Naive thymus-derived CD4-positive, alpha-beta T cell (primary cell): ENCODE measurements at regions not wholly inside any gene's neighbourhood (a gene's known extent, or its start where the extent isn't known, plus 50 kb on each side); places are given as distances from the start of the nearest gene placed in this dataset.

Experiments used
- ATAC-seq: fragments of 150-1000 bp; cut with Tn5 transposase; 2 replicates; pipeline ENCODE4 v1.10.0; 2021; ENCODE audit warnings: mild to moderate bottlenecking, moderate library complexity
- CTCF ChIA-PET: fragments of 350-600 bp; sonication (Branson Sonifier 250); formaldehyde crosslinking; loops from one replicate; lab custom pipeline; 2021; ENCODE audit warnings: antibody characterized with exemption; lab: Charles Lee
- POLR2A ChIA-PET: fragments of 350-600 bp; sonication (Branson Sonifier 250); formaldehyde crosslinking; loops from one replicate; lab custom pipeline; 2021; ENCODE audit warnings: antibody characterized with exemption, inconsistent platforms; lab: Charles Lee
- DNase-seq, 9 donors: peaks; one replicate each; pipeline versions ENCODE4 v3.0.0 to v3.0.0-alpha.2; 2020 to 2022; ENCODE audit warnings: mixed read lengths in 1 of 9
- H3K27ac ChIP-seq: one replicate; pipeline ENCODE4 v1.7.0; 2013; ENCODE audit warnings: mild to moderate bottlenecking, low read depth, low read length, moderate library complexity
- H3K27me3 ChIP-seq, 2 donors: one replicate each; pipeline ENCODE4 v1.7.0; 2013; ENCODE audit warnings: low read length in 2 of 2, mild to moderate bottlenecking in 2 of 2, moderate library complexity in 2 of 2; ENCODE audit not compliant: control insufficient read depth in 2 of 2, insufficient read depth in 2 of 2
- H3K36me3 ChIP-seq, 3 experiments: 1 replicate in 2 of 3; 2 replicates in 1 of 3; pipeline ENCODE4 v1.7.0; 2013; ENCODE audit warnings: low read length in 3 of 3, mild to moderate bottlenecking in 3 of 3, moderate library complexity in 1 of 3; ENCODE audit not compliant: insufficient read depth in 3 of 3, control insufficient read depth in 2 of 3
- H3K4me1 ChIP-seq, 2 donors: one replicate each; pipeline ENCODE4 v1.7.0; 2013; ENCODE audit warnings: low read length in 2 of 2, mild to moderate bottlenecking in 2 of 2, moderate library complexity in 1 of 2; ENCODE audit not compliant: control insufficient read depth in 2 of 2, insufficient read depth in 2 of 2
- H3K4me3 ChIP-seq: 2 replicates; pipeline ENCODE4 v1.7.0; 2013; ENCODE audit warnings: mild to moderate bottlenecking, low read length
- H3K9me3 ChIP-seq, 3 experiments: 1 replicate in 2 of 3; 2 replicates in 1 of 3; pipeline ENCODE4 v1.7.0; 2013; ENCODE audit warnings: low read length in 3 of 3; ENCODE audit not compliant: control insufficient read depth in 2 of 3
- H3K27ac Mint-ChIP-seq, 9 donors: one replicate each; pipeline ENCODE4 v1.8.0; 2020 to 2022; ENCODE audit warnings: mixed read lengths in 9 of 9, mild to moderate bottlenecking in 8 of 9, moderate library complexity in 5 of 9, inconsistent platforms in 2 of 9
- H3K27me3 Mint-ChIP-seq, 5 donors: one replicate each; pipeline ENCODE4 v1.8.0; 2021 to 2022; ENCODE audit warnings: mixed read lengths in 5 of 5, mild to moderate bottlenecking in 1 of 5
- H3K36me3 Mint-ChIP-seq, 5 donors: one replicate each; pipeline ENCODE4 v1.8.0; 2020 to 2022; ENCODE audit warnings: mixed read lengths in 5 of 5, mild to moderate bottlenecking in 3 of 5, inconsistent platforms in 1 of 5
- H3K4me1 Mint-ChIP-seq, 7 donors: one replicate each; pipeline ENCODE4 v1.8.0; 2020 to 2022; ENCODE audit warnings: mixed read lengths in 7 of 7, mild to moderate bottlenecking in 3 of 7, inconsistent platforms in 1 of 7
- H3K4me3 Mint-ChIP-seq, 10 donors: one replicate each; pipeline ENCODE4 v1.8.0; 2020 to 2022; ENCODE audit warnings: mild to moderate bottlenecking in 10 of 10, mixed read lengths in 10 of 10, moderate library complexity in 6 of 10, inconsistent platforms in 2 of 10
- H3K9me3 Mint-ChIP-seq, 11 donors: one replicate each; pipeline ENCODE4 v1.8.0; 2020 to 2022; ENCODE audit warnings: mixed read lengths in 11 of 11, mild to moderate bottlenecking in 4 of 11, inconsistent platforms in 1 of 11, moderate library complexity in 1 of 11
- intact Hi-C, 2 donors: fragments of 100-400 bp; cut with micrococcal nuclease; formaldehyde crosslinking; loops; one replicate each; pipeline ENCODE4 v1.15.1; 2023

DNA sequence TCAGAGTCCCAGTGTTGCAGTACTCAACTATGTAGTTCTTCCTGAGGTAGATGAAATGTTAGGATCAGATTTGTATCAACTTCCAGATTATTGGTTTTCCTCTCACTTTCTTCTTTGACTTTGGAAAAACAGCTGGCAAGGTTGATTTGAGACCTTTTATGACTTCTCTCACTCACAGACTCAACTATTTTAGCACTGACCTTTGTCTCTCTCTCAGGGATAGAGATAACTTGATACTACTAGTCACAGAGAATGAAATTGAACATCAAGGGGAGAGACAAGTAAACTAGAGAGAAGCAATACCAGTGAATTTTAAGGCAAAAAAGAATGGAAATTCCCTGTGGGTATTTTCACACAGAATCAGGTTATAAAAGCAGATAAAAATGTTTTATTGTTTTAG lies 159.7 kb upstream of the B3GALT2 start:
- POLR2A ChIA-PET = interaction anchor here (0.7 kb wide), 1 partner anchor 302 kb away, joined by 3 read pairs; no protein-coding TSS in a partner anchor

DNA sequence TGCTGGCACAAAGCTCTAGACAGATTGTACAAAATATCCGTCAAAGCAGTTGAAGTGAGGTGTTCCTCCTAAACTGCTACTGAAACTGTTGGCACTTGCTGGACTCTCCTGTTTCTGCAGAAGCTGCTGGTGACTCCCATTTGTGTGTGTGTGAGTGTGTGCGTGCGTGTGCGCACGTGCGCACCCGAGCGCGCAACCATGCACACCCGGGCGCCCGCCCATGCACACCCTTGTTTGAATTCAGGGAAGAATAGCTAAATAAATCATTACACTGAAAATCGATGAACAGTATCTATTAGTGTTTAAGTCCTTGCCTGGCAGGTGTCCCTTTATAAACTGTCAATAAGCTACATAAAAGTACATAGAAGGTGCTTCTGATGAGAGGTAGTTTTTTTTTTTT lies 156.4 kb upstream of the B3GALT2 start:
- no peaks in the 10 kb centered on the region for H3K9me3 Mint-ChIP-seq
- Histone ChIP-seq H3K27me3 (no peaks in the 10 kb centered on the region), H3K36me3 (no peaks in the 10 kb centered on the region), H3K9me3 (no peaks in the 10 kb centered on the region), H3K27ac (no peak overlapping the region), H3K4me3 (no peak overlapping the region), H3K4me1 (no peaks in the 10 kb centered on the region)
- CTCF ChIA-PET = no interaction called here
- intact Hi-C loops = no loop called here
- POLR2A ChIA-PET = no interaction called here
- no peak for ATAC-seq
- DNase-seq = no peak
- peaks cover 0 to 2% (median 0%) of the 10 kb centered on the region in 5 donors for H3K27me3 Mint-ChIP-seq
- H3K27ac Mint-ChIP-seq = no peak overlapping the region
- H3K36me3 Mint-ChIP-seq = no peaks in the 10 kb centered on the region
- peaks cover 0 to 6% (median 0%) of the 10 kb centered on the region in 7 donors for H3K4me1 Mint-ChIP-seq
- H3K4me3 Mint-ChIP-seq = no peak overlapping the region

More for the DNA sequence above, 159.7 kb upstream of the B3GALT2 start:
- Histone ChIP-seq H3K9me3 (no peaks in the 10 kb centered on the region), H3K36me3 (no peaks in the 10 kb centered on the region), H3K27ac (no peak overlapping the region), H3K4me1 (no peaks in the 10 kb centered on the region), H3K4me3 (no peak overlapping the region), H3K27me3 (no peaks in the 10 kb centered on the region)
- Mint-ChIP-seq H3K4me3 (no peak overlapping the region), H3K9me3 (no peaks in the 10 kb centered on the region), H3K27ac (no peak overlapping the region), H3K36me3 (no peaks in the 10 kb centered on the region), H3K4me1 (no peaks in the 10 kb centered on the region), H3K27me3 (peaks cover 0 to 2% (median 0%) of the 10 kb centered on the region in 5 donors)
- no peak for DNase-seq
- CTCF ChIA-PET = no interaction called here
- intact Hi-C loops = no loop called here
- no peak for ATAC-seq

DNA sequence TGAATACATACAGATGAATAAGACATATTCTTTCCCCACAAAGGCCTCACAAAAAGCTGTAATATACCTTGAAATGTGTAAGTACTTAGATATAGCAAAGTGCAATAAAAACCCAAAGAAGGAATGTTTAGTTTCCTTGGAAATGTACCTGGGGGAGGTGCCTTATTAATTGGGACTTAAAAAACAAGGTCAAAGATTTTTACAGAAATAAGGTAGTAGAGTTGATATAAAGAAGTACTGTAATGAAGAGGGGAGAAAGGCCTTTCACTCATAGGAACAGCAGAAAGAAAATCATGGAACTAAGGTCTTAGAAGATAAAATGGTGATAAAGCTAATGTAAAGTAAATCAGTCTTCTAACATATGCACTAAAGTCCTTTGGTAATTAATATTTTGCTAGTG lies 153.9 kb upstream of the B3GALT2 start:
- DNase-seq (no peak), ATAC-seq (no peak)
- intact Hi-C loops = no loop called here
- peaks cover 0 to 2% (median 0%) of the 10 kb centered on the region in 5 donors for H3K27me3 Mint-ChIP-seq
- H3K27ac Mint-ChIP-seq = no peak overlapping the region
- Histone ChIP-seq H3K4me3 (no peak overlapping the region), H3K36me3 (no peaks in the 10 kb centered on the region), H3K4me1 (no peaks in the 10 kb centered on the region), H3K27me3 (no peaks in the 10 kb centered on the region), H3K9me3 (no peaks in the 10 kb centered on the region), H3K27ac (no peak overlapping the region)
- H3K36me3 Mint-ChIP-seq = no peaks in the 10 kb centered on the region
- H3K9me3 Mint-ChIP-seq = no peaks in the 10 kb centered on the region
- ChIA-PET CTCF (no interaction called here), POLR2A (no interaction called here)
- H3K4me3 Mint-ChIP-seq = no peak overlapping the region
- peaks cover 0 to 6% (median 0%) of the 10 kb centered on the region in 7 donors for H3K4me1 Mint-ChIP-seq

DNA sequence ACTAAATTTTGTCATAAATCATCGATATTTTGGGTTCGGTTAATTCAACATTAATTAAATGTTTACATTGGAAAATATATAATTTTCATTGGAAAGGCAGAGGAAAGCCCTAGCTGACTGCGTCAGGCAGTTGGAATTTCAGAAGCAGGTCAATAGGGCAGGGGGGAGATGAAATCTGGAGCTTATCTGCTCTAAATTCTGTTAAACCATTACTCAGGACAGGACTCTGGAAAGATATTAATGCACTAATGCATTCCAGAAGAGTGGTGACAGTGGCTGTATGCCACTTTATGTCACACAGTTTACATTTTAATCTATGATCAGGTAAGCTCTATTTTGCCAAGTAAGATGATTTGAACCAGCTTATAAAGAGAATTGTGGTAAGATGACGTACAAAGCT lies 153.0 kb upstream of the B3GALT2 start:
- intact Hi-C loops = no loop called here
- H3K4me3 Mint-ChIP-seq = no peak overlapping the region
- no peaks in the 10 kb centered on the region for H3K27me3 ChIP-seq
- peaks cover 0 to 6% (median 0%) of the 10 kb centered on the region in 7 donors for H3K4me1 Mint-ChIP-seq
- H3K36me3 ChIP-seq = no peaks in the 10 kb centered on the region
- peaks cover 0 to 3% (median 0%) of the 10 kb centered on the region in 5 donors for H3K36me3 Mint-ChIP-seq
- CTCF ChIA-PET = no interaction called here
- no peak overlapping the region for H3K27ac ChIP-seq
- POLR2A ChIA-PET = no interaction called here
- peaks cover 0 to 9% (median 4%) of the 10 kb centered on the region in 11 donors for H3K9me3 Mint-ChIP-seq
- no peak overlapping the region for H3K4me3 ChIP-seq
- H3K9me3 ChIP-seq = no peaks in the 10 kb centered on the region
- H3K27me3 Mint-ChIP-seq = peaks cover 0 to 2% (median 0%) of the 10 kb centered on the region in 5 donors
- no peak for ATAC-seq
- H3K4me1 ChIP-seq = no peaks in the 10 kb centered on the region
- no peak overlapping the region for H3K27ac Mint-ChIP-seq
- DNase-seq = no peak

DNA sequence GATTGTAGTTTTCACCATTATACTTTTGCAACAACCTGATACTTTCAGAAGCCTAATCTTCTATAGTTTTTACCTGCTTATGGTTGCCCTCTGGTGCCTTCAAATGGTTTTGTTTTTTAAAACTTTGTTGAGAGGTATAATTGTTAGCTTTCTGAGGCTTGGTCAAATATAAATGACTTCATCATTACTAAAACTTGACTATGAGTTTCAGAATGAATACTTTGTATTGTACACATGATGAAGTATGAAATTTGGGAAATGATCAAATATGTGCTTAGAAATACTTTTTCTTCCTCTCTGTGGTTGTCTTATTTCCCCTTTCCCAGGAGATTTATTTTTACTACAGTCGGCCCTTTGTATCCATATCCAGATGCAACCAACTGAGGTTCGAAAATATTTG lies 151.8 kb upstream of the B3GALT2 start:
- Mint-ChIP-seq H3K4me3 (no peak overlapping the region), H3K9me3 (peaks cover 5 to 16% (median 11%) of the 10 kb centered on the region in 11 donors), H3K36me3 (peaks cover 0 to 10% (median 5%) of the 10 kb centered on the region in 5 donors), H3K27ac (no peak overlapping the region), H3K4me1 (peaks cover 0 to 6% (median 0%) of the 10 kb centered on the region in 7 donors), H3K27me3 (peaks cover 0 to 2% (median 0%) of the 10 kb centered on the region in 5 donors)
- H3K4me3 ChIP-seq = no peak overlapping the region
- CTCF ChIA-PET = no interaction called here
- H3K27ac ChIP-seq = no peak overlapping the region
- peaks cover 0 to 8% (median 7%) of the 10 kb centered on the region in 3 experiments for H3K9me3 ChIP-seq
- POLR2A ChIA-PET = interaction anchor here (0.8 kb wide), 1 partner anchor 62 kb away, joined by 3 read pairs; no protein-coding TSS in a partner anchor
- H3K4me1 ChIP-seq = no peaks in the 10 kb centered on the region
- ATAC-seq (no peak), DNase-seq (no peak)
- no peaks in the 10 kb centered on the region for H3K36me3 ChIP-seq
- intact Hi-C loops = loop anchor here in 1 of 2 donors (1.0 kb wide), 1 partner anchor 155 kb away; no protein-coding TSS in a partner anchor
- H3K27me3 ChIP-seq = no peaks in the 10 kb centered on the region

DNA sequence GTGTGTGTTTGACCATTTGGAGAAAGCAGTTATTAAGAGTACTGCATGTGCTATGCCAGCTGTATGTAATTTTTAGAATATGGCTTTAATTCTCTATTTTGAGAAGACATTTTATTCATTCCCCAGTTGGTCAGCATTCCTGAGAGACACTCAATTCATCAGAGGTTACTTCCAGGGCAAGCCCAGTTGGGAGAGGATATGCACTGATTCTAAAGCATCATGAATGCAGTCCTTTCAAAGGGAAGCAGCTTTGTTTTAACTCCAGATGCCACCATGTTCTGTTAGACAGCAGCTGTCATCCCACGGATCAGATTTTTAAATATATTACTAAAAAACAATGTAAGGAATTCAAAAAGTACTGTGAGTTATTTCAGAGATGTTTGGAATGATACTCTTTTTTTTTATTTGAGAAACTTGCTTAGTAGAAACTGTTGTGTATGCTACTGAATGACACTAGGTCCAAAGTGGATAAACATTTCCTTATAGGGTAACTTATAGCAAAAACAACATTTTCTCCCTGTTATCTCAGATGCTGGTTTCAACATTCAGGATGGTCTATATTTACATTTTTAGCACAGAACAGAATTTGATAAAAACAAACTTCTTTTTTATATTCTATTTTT lies 149.5 kb upstream of the B3GALT2 start:
- no peak for DNase-seq
- Histone ChIP-seq H3K27ac (no peak overlapping the region), H3K27me3 (no peaks in the 10 kb centered on the region), H3K9me3 (peaks cover 0 to 11% (median 7%) of the 10 kb centered on the region in 3 experiments), H3K4me1 (no peaks in the 10 kb centered on the region), H3K36me3 (no peaks in the 10 kb centered on the region), H3K4me3 (no peak overlapping the region)
- Mint-ChIP-seq H3K27ac (no peak overlapping the region), H3K36me3 (peaks cover 0 to 12% (median 9%) of the 10 kb centered on the region in 5 donors), H3K4me3 (no peak overlapping the region), H3K4me1 (peaks cover 0 to 6% (median 0%) of the 10 kb centered on the region in 7 donors), H3K27me3 (peaks cover 0 to 2% (median 0%) of the 10 kb centered on the region in 5 donors), H3K9me3 (peaks cover 7 to 36% (median 20%) of the 10 kb centered on the region in 11 donors)
- intact Hi-C loops = no loop called here
- CTCF ChIA-PET = no interaction called here
- POLR2A ChIA-PET = interaction anchor here (0.5 to 0.6 kb wide), 3 partner anchors 295 to 761 kb away, joined by 3 to 4 read pairs (median 3); no protein-coding TSS in a partner anchor
- ATAC-seq = no peak

DNA sequence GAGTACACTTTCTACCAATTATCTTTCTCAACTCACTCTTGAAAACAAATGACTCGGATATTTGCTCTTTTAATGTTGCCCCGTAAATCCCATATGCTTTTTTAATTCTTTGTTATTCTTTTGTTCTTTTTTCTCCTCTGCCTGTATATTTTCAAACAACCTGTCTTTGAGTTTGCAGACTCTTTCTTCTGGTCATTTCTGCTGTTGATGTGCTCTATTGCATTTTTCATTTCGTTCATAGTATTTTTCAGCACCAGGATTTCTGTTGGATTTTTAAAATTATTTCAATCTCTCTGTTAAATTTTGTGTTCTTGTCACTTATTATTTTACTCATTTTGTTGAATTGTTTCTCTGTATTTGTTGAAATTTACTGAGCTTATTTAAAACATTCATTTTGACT lies 146.8 kb upstream of the B3GALT2 start:
- Histone ChIP-seq H3K36me3 (no peaks in the 10 kb centered on the region), H3K9me3 (peaks cover 0 to 11% (median 7%) of the 10 kb centered on the region in 3 experiments), H3K27ac (no peak overlapping the region), H3K4me1 (no peaks in the 10 kb centered on the region), H3K4me3 (no peak overlapping the region), H3K27me3 (no peaks in the 10 kb centered on the region)
- Mint-ChIP-seq H3K27ac (no peak overlapping the region), H3K9me3 (peaks cover 11 to 56% (median 25%) of the 10 kb centered on the region in 11 donors), H3K36me3 (peaks cover 0 to 19% (median 14%) of the 10 kb centered on the region in 5 donors), H3K4me3 (no peak overlapping the region), H3K27me3 (peaks cover 0 to 10% (median 0%) of the 10 kb centered on the region in 5 donors), H3K4me1 (peaks cover 0 to 3% (median 0%) of the 10 kb centered on the region in 7 donors)
- intact Hi-C loops = no loop called here
- ChIA-PET CTCF (no interaction called here), POLR2A (no interaction called here)
- ATAC-seq (no peak), DNase-seq (no peak)
